ENCODE measurements at regions not wholly inside any gene's neighbourhood (a gene's known extent, or its start where the extent isn't known, plus 50 kb on each side); places are given as distances from the start of the nearest gene placed in this dataset.

GRCh38 chr10:36759141-36759805 is 366.1 kb upstream of the ANKRD30A start:
- no peak for TF ChIP-seq MAX (IDR thresholded peaks at IDR 0.05; ENCODE audit: low read depth, low read length)
- no peak for TF ChIP-seq CTCF (IDR thresholded peaks at IDR 0.05 in 2 of 3, conservative IDR thresholded peaks at IDR 0.05 in 1 of 3; ENCODE audit: control insufficient read depth in 2 of 3, extremely low read depth in 1 of 3, insufficient read depth in 1 of 3, low read depth in 3 of 3, low read length in 3 of 3)
- no peak for TF ChIP-seq YY1 (IDR thresholded peaks at IDR 0.05; ENCODE audit: low read depth, low read length)
- no peak for TF ChIP-seq SRF (IDR thresholded peaks at IDR 0.05; ENCODE audit: low read depth in 2 of 2, low read length in 2 of 2)
- TF ChIP-seq NFIC (IDR thresholded peaks at IDR 0.05; ENCODE audit: low read depth, low read length), result no peak
- no peak for TF ChIP-seq EZH2 (IDR thresholded peaks at IDR 0.05; ENCODE audit: borderline replicate concordance, control insufficient read depth, low read depth, low read length)
- TF ChIP-seq EGR1 (IDR thresholded peaks at IDR 0.05; ENCODE audit: borderline replicate concordance in 1 of 2, low read depth in 2 of 2, low read length in 2 of 2), result no peak
- no peak for TF ChIP-seq POU2F2 (IDR thresholded peaks at IDR 0.05; ENCODE audit: borderline replicate concordance, low read depth, low read length)
- no peak for TF ChIP-seq FOXK2 (IDR thresholded peaks at IDR 0.05)
- no peak for TF ChIP-seq POLR2AphosphoS5 (IDR thresholded peaks at IDR 0.05; ENCODE audit: low read length)
- TF ChIP-seq USF1 (IDR thresholded peaks at IDR 0.05; ENCODE audit: borderline replicate concordance, extremely low read length, insufficient read depth, low read depth, low read length), result no peak
- no peak for TF ChIP-seq ETV6 (conservative IDR thresholded peaks at IDR 0.05 in 1 of 2, IDR thresholded peaks at IDR 0.05 in 1 of 2; ENCODE audit: borderline replicate concordance in 1 of 2, low read depth in 1 of 2)
